ENCODE measurements at regions not wholly inside any gene's neighbourhood (a gene's known extent, or its start where the extent isn't known, plus 50 kb on each side); places are given as distances from the start of the nearest gene placed in this dataset.

- Histone ChIP-seq H3T11ph (ENCODE audit: low read length) (no peak overlapping the region), H3K56ac (ENCODE audit: insufficient read length, low read depth, low read length) (no peak overlapping the region), H2BK120ac (ENCODE audit: low read depth, low read length, poor library complexity, severe bottlenecking) (no peak overlapping the region), H3K9me3 (ENCODE audit: control insufficient read depth, low read depth, low read length) (no peaks in the 10 kb centered on the region), H4K8ac (replicated peaks; ENCODE audit: insufficient read length, low read depth, low read length) (no peak overlapping the region), H3K27me3 (ENCODE audit: insufficient read depth, low read length) (no peaks in the 10 kb centered on the region), H2BK20ac (ENCODE audit: low read depth, low read length, poor library complexity, severe bottlenecking) (no peak overlapping the region), H4K5ac (ENCODE audit: insufficient read length, low read depth, low read length) (no peak overlapping the region), H3K27ac (ENCODE audit: insufficient read length, low read depth, low read length) (no peak overlapping the region), H3K4me1 (ENCODE audit: insufficient read depth, low read length) (no peaks in the 10 kb centered on the region), H2AFZ (ENCODE audit: low read length) (no peak overlapping the region), H3K9ac (ENCODE audit: extremely low read depth, insufficient read length, low read length) (no peak overlapping the region), H2AK5ac (ENCODE audit: insufficient read length, low read length) (no peak overlapping the region), H2BK15ac (ENCODE audit: low read depth, low read length) (no peak overlapping the region), H3K4me2 (ENCODE audit: insufficient read depth, insufficient read length, low read length) (no peak overlapping the region), H3K14ac (ENCODE audit: insufficient read depth, low read length) (no peak overlapping the region), H3K79me1 (ENCODE audit: insufficient read depth, low read depth, low read length, poor library complexity, severe bottlenecking) (no peaks in the 10 kb centered on the region), H3K23me2 (ENCODE audit: insufficient read length, low read depth, low read length, poor library complexity, severe bottlenecking) (no peaks in the 10 kb centered on the region), H2BK12ac (ENCODE audit: insufficient read length, low read depth, low read length) (no peak overlapping the region), H2BK5ac (ENCODE audit: insufficient read length, low read length) (no peak overlapping the region), H4K91ac (ENCODE audit: insufficient read length, low read depth, low read length) (no peak overlapping the region), H3K79me2 (ENCODE audit: insufficient read depth, low read length) (no peaks in the 10 kb centered on the region), H4K20me1 (ENCODE audit: control insufficient read depth, insufficient read depth, insufficient read length) (no peaks in the 10 kb centered on the region), H3K23ac (ENCODE audit: insufficient read length, low read depth, low read length) (no peak overlapping the region), H3K18ac (ENCODE audit: insufficient read length, low read depth, low read length) (no peak overlapping the region), H3K4ac (ENCODE audit: low read depth, low read length) (no peak overlapping the region)
- Mint-ChIP-seq H3K9me3 (no peaks in the 10 kb centered on the region), H3K4me1 (no peaks in the 10 kb centered on the region), H3K4me3 (no peak overlapping the region), H3K36me3 (ENCODE audit: insufficient read depth in 1 of 3, low read depth in 3 of 3) (no peaks in the 10 kb centered on the region), H3K27ac (no peak overlapping the region), H3K27me3 (ENCODE audit: low read depth) (no peaks in the 10 kb centered on the region)
- TF ChIP-seq CTCF (conservative IDR thresholded peaks at IDR 0.05), result no peak
- WGBS (ENCODE audit: extremely low coverage, insufficient read length, low lambda C conversion rate), result no CpG with 5 or more reads among the region's 2 CpGs
- no peak for DNase-seq
These were observed 242.9 kb downstream of the BARHL2 start for GRCh38 chr1:90474158-90474557.
